ENCODE measurements at regions not wholly inside any gene's neighbourhood (a gene's known extent, or its start where the extent isn't known, plus 50 kb on each side); places are given as distances from the start of the nearest gene placed in this dataset.

DNA sequence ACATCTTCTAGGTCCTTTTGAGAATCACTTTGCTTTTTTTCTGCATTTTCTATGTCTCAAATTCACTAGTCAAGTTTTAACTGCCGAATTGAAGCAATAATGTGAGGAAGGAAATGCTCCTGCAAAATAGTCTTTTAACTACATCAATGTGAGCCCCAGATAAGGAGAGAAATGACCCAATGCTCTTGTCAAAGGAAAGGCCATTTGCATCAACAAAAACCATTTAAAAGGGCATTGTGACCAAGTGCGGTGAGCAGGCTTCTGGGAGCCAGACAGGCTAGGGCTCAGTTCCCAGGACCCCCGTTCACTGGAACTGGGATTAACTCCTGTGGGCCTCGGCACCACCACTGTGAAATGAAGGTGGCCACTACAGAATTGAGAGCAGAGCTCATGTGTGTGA lies 127.9 kb upstream of the EEPD1 start:
- TF ChIP-seq, protein P1, sequence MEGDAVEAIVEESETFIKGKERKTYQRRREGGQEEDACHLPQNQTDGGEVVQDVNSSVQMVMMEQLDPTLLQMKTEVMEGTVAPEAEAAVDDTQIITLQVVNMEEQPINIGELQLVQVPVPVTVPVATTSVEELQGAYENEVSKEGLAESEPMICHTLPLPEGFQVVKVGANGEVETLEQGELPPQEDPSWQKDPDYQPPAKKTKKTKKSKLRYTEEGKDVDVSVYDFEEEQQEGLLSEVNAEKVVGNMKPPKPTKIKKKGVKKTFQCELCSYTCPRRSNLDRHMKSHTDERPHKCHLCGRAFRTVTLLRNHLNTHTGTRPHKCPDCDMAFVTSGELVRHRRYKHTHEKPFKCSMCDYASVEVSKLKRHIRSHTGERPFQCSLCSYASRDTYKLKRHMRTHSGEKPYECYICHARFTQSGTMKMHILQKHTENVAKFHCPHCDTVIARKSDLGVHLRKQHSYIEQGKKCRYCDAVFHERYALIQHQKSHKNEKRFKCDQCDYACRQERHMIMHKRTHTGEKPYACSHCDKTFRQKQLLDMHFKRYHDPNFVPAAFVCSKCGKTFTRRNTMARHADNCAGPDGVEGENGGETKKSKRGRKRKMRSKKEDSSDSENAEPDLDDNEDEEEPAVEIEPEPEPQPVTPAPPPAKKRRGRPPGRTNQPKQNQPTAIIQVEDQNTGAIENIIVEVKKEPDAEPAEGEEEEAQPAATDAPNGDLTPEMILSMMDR (IDR thresholded peaks at IDR 0.05 in 8 of 11, conservative IDR thresholded peaks at IDR 0.05 in 3 of 11) = no peak
- TF ChIP-seq POLR2AphosphoS5 (IDR thresholded peaks at IDR 0.05) = no peak
- no peak for TF ChIP-seq POLR2A (IDR thresholded peaks at IDR 0.05)

Measured in spleen (tissue), 7 donors.